Right lobe of liver (tissue), 6 donors: ENCODE measurements at regions not wholly inside any gene's neighbourhood (a gene's known extent, or its start where the extent isn't known, plus 50 kb on each side); places are given as distances from the start of the nearest gene placed in this dataset.

Experiments used
- ATAC-seq, 4 donors: fragments of 200-7000 bp; cut with Tn5 transposase; one replicate each; pipeline ENCODE4 v1.9.1; 2020; ENCODE audit warnings: mild to moderate bottlenecking in 4 of 4, moderate library complexity in 4 of 4
- DNase-seq, 3 donors: peaks; one replicate each; pipeline ENCODE4 v3.0.0-alpha.2; 2020
- H3K27ac ChIP-seq, 3 donors: fragments of 200-600 bp; one replicate each; pipeline ENCODE4 v1.8.0; 2022
- H3K27me3 ChIP-seq, 2 donors: fragments of 200-600 bp; one replicate each; pipeline ENCODE4 v1.8.0; 2022
- H3K36me3 ChIP-seq, 4 donors: fragments of 200-600 bp; sonication (generic) in 1 of 4; one replicate each; pipeline versions ENCODE4 v1.5.1 to v1.8.0; 2017 to 2022; ENCODE audit warnings: control low read depth in 1 of 4
- H3K4me1 ChIP-seq, 4 donors: fragments of 200-600 bp; sonication (generic) in 1 of 4; one replicate each; pipeline versions ENCODE4 v1.5.1 to v1.8.0; 2017 to 2022; ENCODE audit warnings: control low read depth in 1 of 4
- H3K4me3 ChIP-seq, 3 donors: fragments of 200-600 bp; one replicate each; pipeline ENCODE4 v1.8.0; 2022
- H3K9me3 ChIP-seq, 4 donors: fragments of 200-600 bp; sonication (generic) in 1 of 4; one replicate each; pipeline versions ENCODE4 v1.5.1 to v1.8.0; 2017 to 2022; ENCODE audit warnings: control low read depth in 1 of 4
- POLR2A ChIP-seq: fragments of 450-650 bp; IDR thresholded peaks from one replicate; pipeline ENCODE4 v1.6.1; 2017; ENCODE audit warnings: antibody characterized with exemption, mild to moderate bottlenecking
- WGBS: methylation state at CpG from one replicate; pipeline ENCODE4 v1.1.6; 2018; ENCODE audit warnings: low coverage, low lambda C conversion rate; ENCODE audit not compliant: insufficient coverage; ENCODE audit errors: missing lambda C conversion rate; 5-methylcytosine and 5-hydroxymethylcytosine counted together
- intact Hi-C, 2 donors: fragments of 100-400 bp; cut with DNase I; formaldehyde crosslinking; loops; one replicate each; pipeline versions ENCODE4 v1.11.2 to v1.14.1; 2022
- TF ChIP-seq, protein P1 (sequence below), 4 donors: fragments of 200-600 bp in 3 of 4; fragments of 450-650 bp in 1 of 4; IDR thresholded peaks; one replicate each; pipeline versions ENCODE4 v1.5.1 to v1.8.0; 2016 to 2022; ENCODE audit warnings: antibody characterized with exemption in 4 of 4, mild to moderate bottlenecking in 2 of 4
- donor health status: DM: no; HTN: yes; CAD: no.
- donor health status: DM: no; HTN: no; CAD: no.
- donor health status: DM: no; HTN: no; CAD: no.
- donor health status: DM: no; HTN: yes; CAD: no.
- donor health status: DM: no; HTN: yes; CAD: no.

DNA sequence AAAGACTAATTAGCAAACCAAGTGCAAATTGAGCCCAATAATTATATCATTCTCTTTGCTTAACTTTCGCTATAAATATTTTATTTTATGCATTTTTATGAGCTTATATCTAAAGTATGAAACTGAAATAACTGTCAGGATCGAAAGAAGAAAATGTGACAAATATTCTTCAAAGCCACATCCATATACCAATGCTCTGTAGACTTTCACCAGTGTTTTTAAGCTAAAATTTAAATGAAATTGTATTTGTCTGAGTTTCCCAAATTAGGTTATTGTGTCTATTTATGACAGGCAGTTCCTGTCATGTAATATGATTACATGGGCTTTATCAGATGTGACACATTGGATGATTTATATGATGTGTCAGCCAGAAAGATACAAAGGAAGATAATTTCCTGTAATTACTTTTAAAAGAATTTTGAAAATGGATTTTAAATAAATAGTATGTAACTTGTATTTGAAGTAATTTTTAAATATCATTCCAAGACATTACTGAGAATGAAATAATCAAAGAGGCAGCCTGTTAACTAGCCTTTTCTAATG is 317.9 kb upstream of the KLF6 start:
- no peaks in the 10 kb centered on the region for H3K9me3 ChIP-seq
- no peak for ATAC-seq
- H3K27me3 ChIP-seq: no peaks in the 10 kb centered on the region
- no peaks in the 10 kb centered on the region for H3K36me3 ChIP-seq
- WGBS: 51% methylated on average over 2 of the region's 2 CpGs
- no peak for TF ChIP-seq POLR2A
- TF ChIP-seq, protein P1, sequence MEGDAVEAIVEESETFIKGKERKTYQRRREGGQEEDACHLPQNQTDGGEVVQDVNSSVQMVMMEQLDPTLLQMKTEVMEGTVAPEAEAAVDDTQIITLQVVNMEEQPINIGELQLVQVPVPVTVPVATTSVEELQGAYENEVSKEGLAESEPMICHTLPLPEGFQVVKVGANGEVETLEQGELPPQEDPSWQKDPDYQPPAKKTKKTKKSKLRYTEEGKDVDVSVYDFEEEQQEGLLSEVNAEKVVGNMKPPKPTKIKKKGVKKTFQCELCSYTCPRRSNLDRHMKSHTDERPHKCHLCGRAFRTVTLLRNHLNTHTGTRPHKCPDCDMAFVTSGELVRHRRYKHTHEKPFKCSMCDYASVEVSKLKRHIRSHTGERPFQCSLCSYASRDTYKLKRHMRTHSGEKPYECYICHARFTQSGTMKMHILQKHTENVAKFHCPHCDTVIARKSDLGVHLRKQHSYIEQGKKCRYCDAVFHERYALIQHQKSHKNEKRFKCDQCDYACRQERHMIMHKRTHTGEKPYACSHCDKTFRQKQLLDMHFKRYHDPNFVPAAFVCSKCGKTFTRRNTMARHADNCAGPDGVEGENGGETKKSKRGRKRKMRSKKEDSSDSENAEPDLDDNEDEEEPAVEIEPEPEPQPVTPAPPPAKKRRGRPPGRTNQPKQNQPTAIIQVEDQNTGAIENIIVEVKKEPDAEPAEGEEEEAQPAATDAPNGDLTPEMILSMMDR (IDR thresholded peaks at IDR 0.05): no peak
- H3K4me3 ChIP-seq: no peak overlapping the region
- no peak for DNase-seq
- no peaks in the 10 kb centered on the region for H3K4me1 ChIP-seq
- no peak overlapping the region for H3K27ac ChIP-seq
- intact Hi-C loops: no loop called here

DNA sequence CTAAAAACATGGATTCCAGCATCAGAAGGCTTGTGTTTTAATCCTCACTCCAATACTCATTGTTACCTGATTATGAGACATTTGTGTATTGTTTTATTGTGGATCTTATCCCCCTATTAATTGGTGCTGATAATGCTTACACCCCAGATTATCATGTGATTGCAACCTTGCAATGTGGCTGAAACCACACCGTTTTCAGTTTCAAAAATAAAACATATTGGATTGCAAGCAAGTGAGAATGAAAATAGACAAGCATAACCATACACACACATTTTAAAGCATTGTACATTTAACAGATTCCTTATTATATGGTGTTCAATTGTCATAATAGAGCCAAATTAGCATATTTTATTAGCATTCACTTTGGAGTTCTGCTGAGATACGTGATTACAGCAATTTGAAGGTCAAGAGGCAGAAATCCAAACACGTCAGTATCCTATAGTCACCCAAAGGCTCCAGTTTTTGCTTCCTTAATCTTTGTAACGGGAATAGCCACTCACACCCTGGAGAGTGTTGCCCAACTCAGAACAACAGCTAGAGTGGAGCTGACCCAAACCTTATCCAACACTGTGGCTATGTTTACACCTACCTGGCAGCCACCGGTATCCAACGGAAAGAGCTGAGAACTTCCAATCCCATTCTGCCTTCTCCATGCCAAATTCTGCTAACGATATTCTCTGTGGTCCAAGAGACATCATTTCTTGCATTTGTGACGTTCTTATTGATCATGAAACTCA is 317.1 kb upstream of the KLF6 start:
- no peaks in the 10 kb centered on the region for H3K4me1 ChIP-seq
- H3K36me3 ChIP-seq: no peaks in the 10 kb centered on the region
- no peaks in the 10 kb centered on the region for H3K27me3 ChIP-seq
- no peak overlapping the region for H3K27ac ChIP-seq
- intact Hi-C loops: no loop called here
- 72% methylated on average over 8 of the region's 8 CpGs for WGBS
- H3K4me3 ChIP-seq: no peak overlapping the region
- H3K9me3 ChIP-seq: no peaks in the 10 kb centered on the region
- no peak for ATAC-seq
- no peak for DNase-seq
- TF ChIP-seq, protein P1 (IDR thresholded peaks at IDR 0.05): no peak
- TF ChIP-seq POLR2A: no peak

DNA sequence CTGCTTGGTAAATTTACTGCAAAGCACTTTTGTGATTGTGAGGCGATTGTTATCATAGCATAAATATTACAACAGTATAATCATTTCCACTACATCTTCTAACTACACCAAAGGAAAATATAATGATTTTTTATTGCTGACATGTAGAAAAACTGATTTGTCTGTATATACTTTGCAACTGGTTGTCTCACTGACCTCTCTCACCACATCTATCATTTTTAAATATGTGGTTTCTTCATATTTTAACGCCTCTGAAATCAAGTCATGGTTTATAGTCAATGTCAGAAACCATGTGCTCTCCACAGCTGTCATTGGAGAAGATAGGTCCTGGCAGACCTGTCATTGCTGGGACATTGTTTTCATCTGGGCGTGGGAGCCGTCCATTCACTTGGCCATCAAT is 315.4 kb upstream of the KLF6 start:
- intact Hi-C loops: no loop called here
- no peak for DNase-seq
- no peaks in the 10 kb centered on the region for H3K4me1 ChIP-seq
- no peaks in the 10 kb centered on the region for H3K27me3 ChIP-seq
- no peaks in the 10 kb centered on the region for H3K9me3 ChIP-seq
- no peaks in the 10 kb centered on the region for H3K36me3 ChIP-seq
- TF ChIP-seq, protein P1 (IDR thresholded peaks at IDR 0.05): no peak
- TF ChIP-seq POLR2A: no peak
- no peak for ATAC-seq
- H3K27ac ChIP-seq: no peak overlapping the region
- 61% methylated on average over 4 of the region's 4 CpGs for WGBS
- H3K4me3 ChIP-seq: no peak overlapping the region

DNA sequence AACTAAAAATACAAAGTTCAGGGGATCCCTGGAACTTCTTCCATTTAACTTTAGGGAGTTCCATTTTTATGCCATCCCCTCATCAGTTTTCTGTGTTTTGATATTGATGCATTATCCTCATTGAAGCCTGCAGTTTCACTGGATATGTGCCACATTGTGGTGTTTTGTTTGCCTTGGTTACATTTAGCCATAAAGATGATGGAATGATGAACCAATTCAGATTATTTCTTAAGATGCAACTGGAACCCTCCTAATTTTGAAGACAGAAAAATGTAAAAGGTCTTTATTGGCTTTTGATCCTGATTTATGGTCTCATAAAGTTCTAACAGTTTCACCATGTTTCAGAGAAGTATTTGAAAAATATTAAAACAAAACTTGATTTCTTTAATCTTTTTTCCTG is 314.2 kb upstream of the KLF6 start:
- no peak for TF ChIP-seq POLR2A
- TF ChIP-seq, protein P1 (IDR thresholded peaks at IDR 0.05): no peak
- intact Hi-C loops: no loop called here
- Histone ChIP-seq H3K4me1 (no peaks in the 10 kb centered on the region), H3K9me3 (no peaks in the 10 kb centered on the region), H3K27ac (no peak overlapping the region), H3K36me3 (no peaks in the 10 kb centered on the region), H3K27me3 (no peaks in the 10 kb centered on the region), H3K4me3 (no peak overlapping the region)
- ATAC-seq (no peak), DNase-seq (no peak)
